ENCODE measurements at regions not wholly inside any gene's neighbourhood (a gene's known extent, or its start where the extent isn't known, plus 50 kb on each side); places are given as distances from the start of the nearest gene placed in this dataset.

DNA sequence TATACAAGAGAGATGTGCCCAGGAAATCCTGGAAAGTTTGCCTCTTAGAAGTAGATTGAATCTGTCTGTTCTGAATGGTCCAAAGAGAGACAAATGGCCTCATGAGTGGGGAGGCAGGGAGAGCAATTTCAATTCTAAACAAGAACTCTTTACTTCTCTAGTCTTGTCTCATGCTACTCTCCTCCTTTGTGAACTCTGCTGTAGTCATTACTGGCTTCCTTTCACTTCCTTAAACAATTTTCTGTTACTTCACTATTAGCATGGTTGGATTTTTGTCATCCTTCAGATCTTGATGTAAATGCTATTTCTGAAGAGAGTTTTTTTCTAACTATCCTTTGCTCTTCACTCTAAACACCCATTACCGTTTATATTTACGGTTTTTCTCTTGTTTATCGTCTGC lies 54.0 kb upstream of the GRIN3A start:
- TF ChIP-seq, protein P1, sequence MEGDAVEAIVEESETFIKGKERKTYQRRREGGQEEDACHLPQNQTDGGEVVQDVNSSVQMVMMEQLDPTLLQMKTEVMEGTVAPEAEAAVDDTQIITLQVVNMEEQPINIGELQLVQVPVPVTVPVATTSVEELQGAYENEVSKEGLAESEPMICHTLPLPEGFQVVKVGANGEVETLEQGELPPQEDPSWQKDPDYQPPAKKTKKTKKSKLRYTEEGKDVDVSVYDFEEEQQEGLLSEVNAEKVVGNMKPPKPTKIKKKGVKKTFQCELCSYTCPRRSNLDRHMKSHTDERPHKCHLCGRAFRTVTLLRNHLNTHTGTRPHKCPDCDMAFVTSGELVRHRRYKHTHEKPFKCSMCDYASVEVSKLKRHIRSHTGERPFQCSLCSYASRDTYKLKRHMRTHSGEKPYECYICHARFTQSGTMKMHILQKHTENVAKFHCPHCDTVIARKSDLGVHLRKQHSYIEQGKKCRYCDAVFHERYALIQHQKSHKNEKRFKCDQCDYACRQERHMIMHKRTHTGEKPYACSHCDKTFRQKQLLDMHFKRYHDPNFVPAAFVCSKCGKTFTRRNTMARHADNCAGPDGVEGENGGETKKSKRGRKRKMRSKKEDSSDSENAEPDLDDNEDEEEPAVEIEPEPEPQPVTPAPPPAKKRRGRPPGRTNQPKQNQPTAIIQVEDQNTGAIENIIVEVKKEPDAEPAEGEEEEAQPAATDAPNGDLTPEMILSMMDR (IDR thresholded peaks at IDR 0.05; ENCODE audit: low read depth, low read length, missing input control) = no peak
- TF ChIP-seq, protein P2, sequence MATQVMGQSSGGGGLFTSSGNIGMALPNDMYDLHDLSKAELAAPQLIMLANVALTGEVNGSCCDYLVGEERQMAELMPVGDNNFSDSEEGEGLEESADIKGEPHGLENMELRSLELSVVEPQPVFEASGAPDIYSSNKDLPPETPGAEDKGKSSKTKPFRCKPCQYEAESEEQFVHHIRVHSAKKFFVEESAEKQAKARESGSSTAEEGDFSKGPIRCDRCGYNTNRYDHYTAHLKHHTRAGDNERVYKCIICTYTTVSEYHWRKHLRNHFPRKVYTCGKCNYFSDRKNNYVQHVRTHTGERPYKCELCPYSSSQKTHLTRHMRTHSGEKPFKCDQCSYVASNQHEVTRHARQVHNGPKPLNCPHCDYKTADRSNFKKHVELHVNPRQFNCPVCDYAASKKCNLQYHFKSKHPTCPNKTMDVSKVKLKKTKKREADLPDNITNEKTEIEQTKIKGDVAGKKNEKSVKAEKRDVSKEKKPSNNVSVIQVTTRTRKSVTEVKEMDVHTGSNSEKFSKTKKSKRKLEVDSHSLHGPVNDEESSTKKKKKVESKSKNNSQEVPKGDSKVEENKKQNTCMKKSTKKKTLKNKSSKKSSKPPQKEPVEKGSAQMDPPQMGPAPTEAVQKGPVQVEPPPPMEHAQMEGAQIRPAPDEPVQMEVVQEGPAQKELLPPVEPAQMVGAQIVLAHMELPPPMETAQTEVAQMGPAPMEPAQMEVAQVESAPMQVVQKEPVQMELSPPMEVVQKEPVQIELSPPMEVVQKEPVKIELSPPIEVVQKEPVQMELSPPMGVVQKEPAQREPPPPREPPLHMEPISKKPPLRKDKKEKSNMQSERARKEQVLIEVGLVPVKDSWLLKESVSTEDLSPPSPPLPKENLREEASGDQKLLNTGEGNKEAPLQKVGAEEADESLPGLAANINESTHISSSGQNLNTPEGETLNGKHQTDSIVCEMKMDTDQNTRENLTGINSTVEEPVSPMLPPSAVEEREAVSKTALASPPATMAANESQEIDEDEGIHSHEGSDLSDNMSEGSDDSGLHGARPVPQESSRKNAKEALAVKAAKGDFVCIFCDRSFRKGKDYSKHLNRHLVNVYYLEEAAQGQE (IDR thresholded peaks at IDR 0.05) = no peak
- TF ChIP-seq GABPA (IDR thresholded peaks at IDR 0.05 in 1 of 2, conservative IDR thresholded peaks at IDR 0.05 in 1 of 2) (no peak), YY1 (IDR thresholded peaks at IDR 0.05) (no peak), EGR1 (IDR thresholded peaks at IDR 0.05; ENCODE audit: low read depth in 2 of 2) (no peak), JUND (IDR thresholded peaks at IDR 0.05) (no peak), SP1 (IDR thresholded peaks at IDR 0.05) (no peak), FOXA1 (IDR thresholded peaks at IDR 0.05) (no peak), RXRA (IDR thresholded peaks at IDR 0.05) (no peak), RAD21 (IDR thresholded peaks at IDR 0.05) (no peak), NR2F2 (IDR thresholded peaks at IDR 0.05) (no peak), ATF3 (IDR thresholded peaks at IDR 0.05) (no peak), TAF1 (conservative IDR thresholded peaks at IDR 0.05) (no peak)
- TF ChIP-seq, protein P3, sequence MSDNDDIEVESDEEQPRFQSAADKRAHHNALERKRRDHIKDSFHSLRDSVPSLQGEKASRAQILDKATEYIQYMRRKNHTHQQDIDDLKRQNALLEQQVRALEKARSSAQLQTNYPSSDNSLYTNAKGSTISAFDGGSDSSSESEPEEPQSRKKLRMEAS (IDR thresholded peaks at IDR 0.05) = no peak

Measured in liver (tissue), 3 donors.